ENCODE measurements at regions not wholly inside any gene's neighbourhood (a gene's known extent, or its start where the extent isn't known, plus 50 kb on each side); places are given as distances from the start of the nearest gene placed in this dataset.

GRCh38 chr2:122238006-122238559 is 482.6 kb downstream of the TSN start:
- no peak for DNase-seq

- no peak for DNase-seq
Measured at GRCh38 chr2:122239440-122239839, 484.0 kb downstream of the TSN start.

- DNase-seq = no peak
Measured at GRCh38 chr2:122244598-122245229, 489.3 kb downstream of the TSN start.

GRCh38 chr2:122249673-122250072 is 494.2 kb downstream of the TSN start:
- DNase-seq = no peak

GRCh38 chr2:122251158-122251557 is 495.7 kb downstream of the TSN start:
- no peak for DNase-seq

GRCh38 chr2:122251566-122251965 is 496.1 kb downstream of the TSN start:
- DNase-seq = no peak

GRCh38 chr2:122255924-122256323 is 500.5 kb downstream of the TSN start:
- DNase-seq = no peak

- no peak for DNase-seq
Measured at GRCh38 chr2:122261911-122262310, 506.5 kb downstream of the TSN start.

- no peak for DNase-seq
Measured at GRCh38 chr2:122263746-122264145, 508.3 kb downstream of the TSN start.

- no peak for DNase-seq
Measured at GRCh38 chr2:122266636-122267035, 511.2 kb downstream of the TSN start.

GRCh38 chr2:122267947-122268346 is 512.5 kb downstream of the TSN start:
- DNase-seq = no peak

GRCh38 chr2:122273785-122274419 is 518.5 kb downstream of the TSN start:
- no peak for DNase-seq

- no peak for DNase-seq
Measured at GRCh38 chr2:122277956-122278355, 522.5 kb downstream of the TSN start.

GRCh38 chr2:122300758-122301157 is 545.3 kb downstream of the TSN start:
- no peak for DNase-seq

- DNase-seq = no peak
Measured at GRCh38 chr2:122307763-122308162, 552.3 kb downstream of the TSN start.

- no peak for DNase-seq
Measured at GRCh38 chr2:122315306-122315705, 559.9 kb downstream of the TSN start.

GRCh38 chr2:122319539-122320132 is 564.2 kb downstream of the TSN start:
- DNase-seq = no peak

- no peak for DNase-seq
Measured at GRCh38 chr2:122322815-122323214, 567.4 kb downstream of the TSN start.

- DNase-seq = no peak
Measured at GRCh38 chr2:122323927-122324326, 568.5 kb downstream of the TSN start.

- no peak for DNase-seq
Measured at GRCh38 chr2:122326471-122326870, 571.0 kb downstream of the TSN start.

GRCh38 chr2:122328816-122329215 is 573.4 kb downstream of the TSN start:
- DNase-seq = no peak

- no peak for DNase-seq
Measured at GRCh38 chr2:122329278-122329677, 573.8 kb downstream of the TSN start.

GRCh38 chr2:122333932-122334331 is 578.5 kb downstream of the TSN start:
- DNase-seq = no peak

- no peak for DNase-seq
Measured at GRCh38 chr2:122338000-122338399, 582.5 kb downstream of the TSN start.

Measured in NCI-H1105 (cell line).